ENCODE measurements at regions not wholly inside any gene's neighbourhood (a gene's known extent, or its start where the extent isn't known, plus 50 kb on each side); places are given as distances from the start of the nearest gene placed in this dataset.

- Mint-ChIP-seq H3K4me1 (no peaks in the 10 kb centered on the region), H3K4me3 (no peak overlapping the region), H3K9me3 (no peaks in the 10 kb centered on the region), H3K36me3 (ENCODE audit: low read depth) (no peaks in the 10 kb centered on the region), H3K27ac (no peak overlapping the region), H3K27me3 (ENCODE audit: insufficient read depth) (peaks cover 3% of the 10 kb centered on the region)
- no peaks in the 10 kb centered on the region for H3K36me3 ChIP-seq (ENCODE audit: control insufficient read depth, insufficient read depth, low read length)
- TF ChIP-seq CTCF (conservative IDR thresholded peaks at IDR 0.05) = no peak
- H3K9me3 ChIP-seq (ENCODE audit: control insufficient read depth, low read length) = peaks cover 4% of the 10 kb centered on the region
- no peaks in the 10 kb centered on the region for H3K27me3 ChIP-seq (ENCODE audit: control insufficient read depth, insufficient read depth, low read length, poor library complexity, severe bottlenecking)
- H3K9ac ChIP-seq (ENCODE audit: extremely low read depth, low read length, poor library complexity, severe bottlenecking) = no peak overlapping the region
- DNase-seq = no peak
- H3K4me1 ChIP-seq (ENCODE audit: control insufficient read depth, insufficient read depth, low read length) = no peaks in the 10 kb centered on the region
- no peak overlapping the region for H3K27ac ChIP-seq (ENCODE audit: low read depth, low read length)
- no peak overlapping the region for H3K4me3 ChIP-seq (ENCODE audit: low read length)
- WGBS, 2 experiments (ENCODE audit: insufficient coverage in 1 of 2, insufficient read length in 1 of 2) = 86 to 88% methylated on average over 1 to 2 of the region's 2 CpGs
Measured at GRCh38 chr22:34526681-34527080, 539.3 kb upstream of the ISX start.

GRCh38 chr22:34534101-34534500 lies 531.9 kb upstream of the ISX start:
- Histone ChIP-seq H3K27me3 (ENCODE audit: control insufficient read depth, insufficient read depth, low read length, poor library complexity, severe bottlenecking) (no peaks in the 10 kb centered on the region), H3K9me3 (ENCODE audit: control insufficient read depth, low read length) (no peaks in the 10 kb centered on the region), H3K4me3 (ENCODE audit: low read length) (no peak overlapping the region), H3K9ac (ENCODE audit: extremely low read depth, low read length, poor library complexity, severe bottlenecking) (no peak overlapping the region), H3K4me1 (ENCODE audit: control insufficient read depth, insufficient read depth, low read length) (no peaks in the 10 kb centered on the region), H3K36me3 (ENCODE audit: control insufficient read depth, insufficient read depth, low read length) (no peaks in the 10 kb centered on the region), H3K27ac (ENCODE audit: low read depth, low read length) (no peak overlapping the region)
- H3K27ac Mint-ChIP-seq = no peak overlapping the region
- no peaks in the 10 kb centered on the region for H3K36me3 Mint-ChIP-seq (ENCODE audit: low read depth)
- H3K4me3 Mint-ChIP-seq = no peak overlapping the region
- peaks cover 6% of the 10 kb centered on the region for H3K4me1 Mint-ChIP-seq
- DNase-seq = no peak
- peaks cover 4% of the 10 kb centered on the region for H3K27me3 Mint-ChIP-seq (ENCODE audit: insufficient read depth)
- H3K9me3 Mint-ChIP-seq = peaks cover 3% of the 10 kb centered on the region
- TF ChIP-seq CTCF (conservative IDR thresholded peaks at IDR 0.05) = no peak
- 47 to 67% methylated on average over 1 to 2 of the region's 4 CpGs for WGBS, 2 experiments (ENCODE audit: insufficient coverage in 1 of 2, insufficient read length in 1 of 2)

- H3K4me3 Mint-ChIP-seq = no peak overlapping the region
- no peaks in the 10 kb centered on the region for H3K36me3 Mint-ChIP-seq (ENCODE audit: low read depth)
- no peaks in the 10 kb centered on the region for H3K27me3 Mint-ChIP-seq (ENCODE audit: insufficient read depth)
- H3K9me3 Mint-ChIP-seq = no peaks in the 10 kb centered on the region
- H3K27me3 ChIP-seq (ENCODE audit: control insufficient read depth, insufficient read depth, low read length, poor library complexity, severe bottlenecking) = no peaks in the 10 kb centered on the region
- WGBS, 2 experiments (ENCODE audit: insufficient coverage in 1 of 2, insufficient read length in 1 of 2) = 92 to 93% methylated on average over 3 to 4 of the region's 4 CpGs
- no peaks in the 10 kb centered on the region for H3K4me1 ChIP-seq (ENCODE audit: control insufficient read depth, insufficient read depth, low read length)
- no peak overlapping the region for H3K27ac ChIP-seq (ENCODE audit: low read depth, low read length)
- no peak for DNase-seq
- H3K27ac Mint-ChIP-seq = no peak overlapping the region
- H3K4me3 ChIP-seq (ENCODE audit: low read length) = no peak overlapping the region
- no peaks in the 10 kb centered on the region for H3K4me1 Mint-ChIP-seq
- H3K9ac ChIP-seq (ENCODE audit: extremely low read depth, low read length, poor library complexity, severe bottlenecking) = no peak overlapping the region
- no peaks in the 10 kb centered on the region for H3K9me3 ChIP-seq (ENCODE audit: control insufficient read depth, low read length)
- TF ChIP-seq CTCF (conservative IDR thresholded peaks at IDR 0.05) = no peak
- H3K36me3 ChIP-seq (ENCODE audit: control insufficient read depth, insufficient read depth, low read length) = no peaks in the 10 kb centered on the region
Measured at GRCh38 chr22:34567367-34567766, 498.6 kb upstream of the ISX start.
